ENCODE measurements at regions not wholly inside any gene's neighbourhood (a gene's known extent, or its start where the extent isn't known, plus 50 kb on each side); places are given as distances from the start of the nearest gene placed in this dataset.
"Not testable (repeated sequence)": the region's sequence is repeated elsewhere in the genome, so short reads cannot be mapped to it uniquely, and the experiment has no call there.

DNA sequence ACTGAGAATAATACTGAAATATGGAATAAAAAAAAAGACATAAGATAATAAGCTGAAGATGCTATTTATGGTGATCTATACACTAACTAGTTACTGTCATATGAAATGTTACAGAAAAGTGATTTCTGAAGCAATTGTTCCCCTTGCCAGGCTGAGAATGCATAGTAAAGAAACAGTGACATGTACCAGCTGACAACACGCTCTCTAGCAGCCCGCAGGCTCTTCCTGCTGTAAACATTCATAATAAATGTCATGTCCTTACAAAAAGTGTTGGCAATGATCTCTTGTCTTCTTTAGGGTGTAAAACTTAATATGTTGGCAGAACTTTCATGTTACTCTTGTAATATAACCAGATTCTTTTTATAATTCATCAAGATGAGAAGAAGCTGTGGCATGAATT is 1171.3 kb downstream of the DSC3 start:
- H3K27me3 ChIP-seq (ENCODE audit: low read depth, low read length), result no peaks in the 10 kb centered on the region
- H3K27ac ChIP-seq (ENCODE audit: low read length), result no peak overlapping the region
- no peaks in the 10 kb centered on the region for H3K36me3 ChIP-seq (ENCODE audit: control insufficient read depth in 1 of 2, insufficient read depth in 2 of 2, low read length in 2 of 2)
- no peaks in the 10 kb centered on the region for H3K4me1 ChIP-seq (ENCODE audit: control insufficient read depth in 1 of 2, insufficient read depth in 2 of 2, low read length in 2 of 2)
- no peaks in the 10 kb centered on the region for H3K9me3 ChIP-seq (ENCODE audit: control insufficient read depth in 1 of 2, low read length in 2 of 2)
- no peak overlapping the region for H3K4me3 ChIP-seq (ENCODE audit: low read depth in 1 of 2, low read length in 2 of 2)

DNA sequence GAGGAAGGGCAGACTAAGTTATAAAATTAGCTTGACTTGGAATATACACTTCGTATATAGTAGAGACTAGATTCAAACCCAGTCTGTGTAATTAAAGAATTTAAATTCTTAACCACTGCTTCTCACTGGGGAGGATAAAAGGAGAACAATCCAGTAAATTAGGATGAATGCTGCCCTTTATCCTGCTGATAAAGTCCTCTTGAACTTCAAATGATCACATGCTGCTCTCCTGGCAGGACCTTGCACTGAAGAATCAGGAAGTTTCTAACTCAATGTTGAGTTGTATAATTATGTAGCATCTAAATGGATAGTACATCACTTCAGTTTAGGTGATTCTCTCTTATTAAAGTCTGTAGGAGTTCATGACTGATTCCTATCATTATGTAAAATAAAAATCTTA is 1179.7 kb downstream of the DSC3 start:
- no peaks in the 10 kb centered on the region for H3K36me3 ChIP-seq (ENCODE audit: control insufficient read depth in 1 of 2, insufficient read depth in 2 of 2, low read length in 2 of 2)
- no peaks in the 10 kb centered on the region for H3K27me3 ChIP-seq (ENCODE audit: low read depth, low read length)
- H3K4me3 ChIP-seq (ENCODE audit: low read depth in 1 of 2, low read length in 2 of 2), result no peak overlapping the region
- no peak overlapping the region for H3K27ac ChIP-seq (ENCODE audit: low read length)
- H3K4me1 ChIP-seq (ENCODE audit: control insufficient read depth in 1 of 2, insufficient read depth in 2 of 2, low read length in 2 of 2), result no peaks in the 10 kb centered on the region
- no peaks in the 10 kb centered on the region for H3K9me3 ChIP-seq (ENCODE audit: control insufficient read depth in 1 of 2, low read length in 2 of 2)

DNA sequence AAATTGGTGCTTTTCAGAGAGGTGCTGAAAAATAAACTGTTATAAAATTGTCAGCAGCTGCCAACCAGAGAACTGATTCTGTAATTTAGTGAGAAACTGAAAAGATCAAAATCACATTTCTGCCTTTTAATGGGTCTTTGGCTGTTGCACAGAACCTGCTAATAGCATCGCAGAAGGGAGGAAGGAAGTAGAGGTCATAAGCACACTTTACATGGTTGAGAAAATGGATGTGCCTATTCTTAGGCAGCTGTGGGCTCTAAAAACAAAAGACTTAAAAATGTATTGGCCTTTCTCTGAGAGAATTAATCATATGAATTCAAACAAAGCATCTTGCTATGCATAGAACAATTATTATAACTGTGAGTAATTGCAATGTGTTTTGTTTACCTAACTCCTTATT is 1186.9 kb downstream of the DSC3 start:
- Histone ChIP-seq H3K36me3 (ENCODE audit: control insufficient read depth in 1 of 2, insufficient read depth in 2 of 2, low read length in 2 of 2) (no peaks in the 10 kb centered on the region), H3K4me1 (ENCODE audit: control insufficient read depth in 1 of 2, insufficient read depth in 2 of 2, low read length in 2 of 2) (no peaks in the 10 kb centered on the region), H3K9me3 (ENCODE audit: control insufficient read depth in 1 of 2, low read length in 2 of 2) (no peaks in the 10 kb centered on the region), H3K4me3 (ENCODE audit: low read depth in 1 of 2, low read length in 2 of 2) (no peak overlapping the region), H3K27me3 (ENCODE audit: low read depth, low read length) (no peaks in the 10 kb centered on the region), H3K27ac (ENCODE audit: low read length) (no peak overlapping the region)

DNA sequence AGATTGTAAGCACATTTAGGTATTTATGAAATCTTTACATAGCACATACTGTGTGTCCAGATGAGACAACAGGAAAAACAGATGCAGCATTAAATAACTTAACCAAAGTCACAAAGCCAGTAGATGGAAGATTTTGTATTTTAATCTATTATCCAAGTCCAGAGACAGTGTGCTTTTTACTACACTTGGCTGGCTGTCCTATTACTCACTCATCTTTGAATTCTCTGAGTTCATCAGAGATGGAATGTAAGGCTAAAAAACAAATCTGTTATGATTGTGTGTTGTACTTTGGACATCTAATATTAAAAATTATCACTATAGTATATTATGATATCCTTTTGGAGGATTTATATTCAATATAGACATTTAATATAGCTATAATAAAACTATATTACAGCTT is 1189.4 kb downstream of the DSC3 start:
- no peaks in the 10 kb centered on the region for H3K4me1 ChIP-seq (ENCODE audit: control insufficient read depth in 1 of 2, insufficient read depth in 2 of 2, low read length in 2 of 2)
- H3K36me3 ChIP-seq (ENCODE audit: control insufficient read depth in 1 of 2, insufficient read depth in 2 of 2, low read length in 2 of 2), result no peaks in the 10 kb centered on the region
- no peak overlapping the region for H3K4me3 ChIP-seq (ENCODE audit: low read depth in 1 of 2, low read length in 2 of 2)
- no peaks in the 10 kb centered on the region for H3K27me3 ChIP-seq (ENCODE audit: low read depth, low read length)
- H3K27ac ChIP-seq (ENCODE audit: low read length), result no peak overlapping the region
- no peaks in the 10 kb centered on the region for H3K9me3 ChIP-seq (ENCODE audit: control insufficient read depth in 1 of 2, low read length in 2 of 2)

DNA sequence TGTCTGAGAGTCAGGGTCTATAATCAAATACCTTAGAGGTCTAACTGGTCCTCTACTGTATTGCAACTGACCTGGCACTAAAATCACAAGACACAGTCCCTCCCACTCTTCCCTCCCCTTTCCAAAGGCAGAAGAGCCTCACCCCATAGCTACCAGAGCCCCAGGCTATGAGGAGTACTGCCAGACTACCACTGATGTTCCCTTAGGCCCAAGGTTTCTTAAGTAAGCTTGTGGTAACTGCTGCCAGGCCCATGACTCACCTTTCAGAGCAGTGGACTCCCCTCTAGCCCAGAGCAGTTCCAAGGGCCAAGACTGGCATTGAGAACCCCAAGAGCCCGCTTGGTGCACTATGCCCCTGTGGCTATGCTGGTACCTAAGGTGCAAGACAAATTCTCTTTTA is 1193.4 kb downstream of the DSC3 start:
- Histone ChIP-seq H3K4me3 (ENCODE audit: low read depth in 1 of 2, low read length in 2 of 2) (no peak overlapping the region), H3K27me3 (ENCODE audit: low read depth, low read length) (no peaks in the 10 kb centered on the region), H3K4me1 (ENCODE audit: control insufficient read depth in 1 of 2, insufficient read depth in 2 of 2, low read length in 2 of 2) (no peaks in the 10 kb centered on the region), H3K9me3 (ENCODE audit: control insufficient read depth in 1 of 2, low read length in 2 of 2) (no peaks in the 10 kb centered on the region), H3K36me3 (ENCODE audit: control insufficient read depth in 1 of 2, insufficient read depth in 2 of 2, low read length in 2 of 2) (no peaks in the 10 kb centered on the region), H3K27ac (ENCODE audit: low read length) (no peak overlapping the region)

DNA sequence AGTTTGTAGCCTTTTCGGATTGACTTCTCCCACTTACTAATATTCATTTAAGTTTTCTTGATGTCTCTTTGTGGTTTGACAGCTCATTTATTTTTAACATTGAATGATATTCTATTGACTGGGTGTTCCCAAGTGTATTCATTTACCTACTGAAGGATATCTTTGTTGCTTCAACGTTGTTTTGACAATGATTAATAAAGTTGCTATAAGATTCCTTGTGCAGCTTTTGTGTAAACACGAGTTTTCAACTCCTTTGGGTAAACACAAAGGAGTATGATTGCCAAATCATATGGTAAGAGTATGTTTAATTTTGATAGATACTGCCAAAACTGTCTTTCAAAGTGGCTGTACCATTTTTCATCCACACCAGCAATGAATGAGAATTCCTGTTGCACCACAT is 1200.9 kb downstream of the DSC3 start:
- H3K27ac ChIP-seq (ENCODE audit: low read length), result no peak overlapping the region
- no peaks in the 10 kb centered on the region for H3K27me3 ChIP-seq (ENCODE audit: low read depth, low read length)
- no peak overlapping the region for H3K4me3 ChIP-seq (ENCODE audit: low read depth in 1 of 2, low read length in 2 of 2)
- no peaks in the 10 kb centered on the region for H3K36me3 ChIP-seq (ENCODE audit: control insufficient read depth in 1 of 2, insufficient read depth in 2 of 2, low read length in 2 of 2)
- H3K9me3 ChIP-seq (ENCODE audit: control insufficient read depth in 1 of 2, low read length in 2 of 2), result no peaks in the 10 kb centered on the region
- H3K4me1 ChIP-seq (ENCODE audit: control insufficient read depth in 1 of 2, insufficient read depth in 2 of 2, low read length in 2 of 2), result no peaks in the 10 kb centered on the region

DNA sequence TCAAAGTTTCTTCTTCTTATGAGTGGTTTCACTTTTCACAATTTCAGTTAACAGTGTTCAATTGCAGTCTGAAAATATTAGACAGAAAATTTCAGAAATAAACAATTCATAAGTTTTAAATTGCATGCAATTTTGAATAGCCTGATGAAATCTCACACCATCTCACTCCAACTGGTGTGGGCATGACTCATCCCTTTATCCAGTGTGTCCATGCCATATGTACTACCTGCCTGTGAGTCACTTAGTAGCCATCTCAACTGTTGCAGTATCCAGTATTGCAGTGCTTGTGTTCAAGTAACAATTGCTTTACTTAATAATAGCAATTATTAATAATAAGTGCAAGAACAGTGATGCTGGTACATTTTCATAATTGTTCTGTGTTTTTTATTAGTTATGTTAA is 1202.5 kb downstream of the DSC3 start:
- no peaks in the 10 kb centered on the region for H3K9me3 ChIP-seq (ENCODE audit: control insufficient read depth in 1 of 2, low read length in 2 of 2)
- no peaks in the 10 kb centered on the region for H3K4me1 ChIP-seq (ENCODE audit: control insufficient read depth in 1 of 2, insufficient read depth in 2 of 2, low read length in 2 of 2)
- H3K27ac ChIP-seq (ENCODE audit: low read length), result no peak overlapping the region
- H3K27me3 ChIP-seq (ENCODE audit: low read depth, low read length), result no peaks in the 10 kb centered on the region
- no peaks in the 10 kb centered on the region for H3K36me3 ChIP-seq (ENCODE audit: control insufficient read depth in 1 of 2, insufficient read depth in 2 of 2, low read length in 2 of 2)
- H3K4me3 ChIP-seq (ENCODE audit: low read depth in 1 of 2, low read length in 2 of 2), result no peak overlapping the region

DNA sequence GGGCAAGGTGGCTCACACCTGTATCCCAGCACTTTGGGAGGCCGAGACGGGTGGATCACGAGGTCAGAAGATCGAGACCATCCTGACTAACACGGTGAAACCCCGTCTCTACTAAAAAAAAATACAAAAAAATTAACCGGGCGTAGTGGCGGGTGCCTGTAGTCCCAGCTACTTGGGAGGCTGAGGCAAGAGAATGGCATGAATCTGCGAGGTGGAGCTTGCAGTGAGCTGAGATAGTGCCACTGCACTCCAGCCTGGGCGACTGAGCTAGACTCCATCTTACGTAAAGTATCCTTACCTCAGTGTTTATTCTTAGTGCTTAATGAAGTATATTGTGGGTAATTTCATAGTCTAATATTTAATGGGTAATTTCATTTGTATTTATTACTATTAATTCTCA is 1203.6 kb downstream of the DSC3 start:
- H3K27me3 ChIP-seq (ENCODE audit: low read depth, low read length); H3K4me3 ChIP-seq (ENCODE audit: low read depth in 1 of 2, low read length in 2 of 2); H3K27ac ChIP-seq (ENCODE audit: low read length); H3K36me3 ChIP-seq (ENCODE audit: control insufficient read depth in 1 of 2, insufficient read depth in 2 of 2, low read length in 2 of 2); H3K9me3 ChIP-seq (ENCODE audit: control insufficient read depth in 1 of 2, low read length in 2 of 2); H3K4me1 ChIP-seq (ENCODE audit: control insufficient read depth in 1 of 2, insufficient read depth in 2 of 2, low read length in 2 of 2): not testable (repeated sequence)

DNA sequence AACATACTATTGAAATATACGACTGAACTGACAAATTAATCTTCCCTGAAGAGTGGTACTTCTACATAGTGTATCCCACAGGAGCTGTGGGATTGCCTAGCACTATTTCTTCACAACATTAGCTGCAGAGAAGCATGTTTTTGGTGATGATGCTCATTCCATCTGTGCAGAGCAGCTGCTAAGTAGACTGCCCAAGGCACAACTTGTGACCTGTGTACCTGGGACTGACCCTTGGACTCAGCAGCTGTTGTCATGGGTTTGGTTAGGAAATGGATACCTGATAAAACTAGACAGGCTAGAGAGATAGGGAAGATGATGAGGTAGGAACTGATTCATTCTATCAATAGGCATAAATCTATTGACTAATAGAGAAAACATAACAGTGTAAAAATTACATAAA is 1204.0 kb downstream of the DSC3 start:
- Histone ChIP-seq H3K27me3 (ENCODE audit: low read depth, low read length) (no peaks in the 10 kb centered on the region), H3K36me3 (ENCODE audit: control insufficient read depth in 1 of 2, insufficient read depth in 2 of 2, low read length in 2 of 2) (no peaks in the 10 kb centered on the region), H3K4me1 (ENCODE audit: control insufficient read depth in 1 of 2, insufficient read depth in 2 of 2, low read length in 2 of 2) (no peaks in the 10 kb centered on the region), H3K27ac (ENCODE audit: low read length) (no peak overlapping the region), H3K9me3 (ENCODE audit: control insufficient read depth in 1 of 2, low read length in 2 of 2) (no peaks in the 10 kb centered on the region), H3K4me3 (ENCODE audit: low read depth in 1 of 2, low read length in 2 of 2) (no peak overlapping the region)

DNA sequence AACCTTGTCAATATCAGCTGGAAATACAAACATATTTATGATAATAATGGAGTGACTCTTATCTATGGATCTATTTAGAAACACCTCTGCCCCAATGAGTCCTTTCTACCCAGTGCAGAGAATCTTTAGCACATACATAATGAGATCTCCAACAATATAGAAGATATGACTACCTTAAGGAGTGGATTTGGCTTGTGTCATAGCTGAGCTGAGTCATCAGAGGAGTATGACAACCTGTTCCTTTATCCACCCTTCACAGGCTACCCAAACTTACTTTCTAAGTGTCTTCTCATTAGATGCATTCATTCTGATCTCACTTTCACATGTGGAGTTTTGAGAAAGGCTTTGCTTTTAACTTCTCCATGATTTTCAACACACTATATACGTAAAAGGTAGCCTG is 1218.9 kb downstream of the DSC3 start:
- peaks cover 0 to 2% of the 10 kb centered on the region in 2 donors for H3K9me3 ChIP-seq (ENCODE audit: control insufficient read depth in 1 of 2, low read length in 2 of 2)
- no peaks in the 10 kb centered on the region for H3K4me1 ChIP-seq (ENCODE audit: control insufficient read depth in 1 of 2, insufficient read depth in 2 of 2, low read length in 2 of 2)
- no peaks in the 10 kb centered on the region for H3K27me3 ChIP-seq (ENCODE audit: low read depth, low read length)
- no peaks in the 10 kb centered on the region for H3K36me3 ChIP-seq (ENCODE audit: control insufficient read depth in 1 of 2, insufficient read depth in 2 of 2, low read length in 2 of 2)
- no peak overlapping the region for H3K27ac ChIP-seq (ENCODE audit: low read length)
- no peak overlapping the region for H3K4me3 ChIP-seq (ENCODE audit: low read depth in 1 of 2, low read length in 2 of 2)

DNA sequence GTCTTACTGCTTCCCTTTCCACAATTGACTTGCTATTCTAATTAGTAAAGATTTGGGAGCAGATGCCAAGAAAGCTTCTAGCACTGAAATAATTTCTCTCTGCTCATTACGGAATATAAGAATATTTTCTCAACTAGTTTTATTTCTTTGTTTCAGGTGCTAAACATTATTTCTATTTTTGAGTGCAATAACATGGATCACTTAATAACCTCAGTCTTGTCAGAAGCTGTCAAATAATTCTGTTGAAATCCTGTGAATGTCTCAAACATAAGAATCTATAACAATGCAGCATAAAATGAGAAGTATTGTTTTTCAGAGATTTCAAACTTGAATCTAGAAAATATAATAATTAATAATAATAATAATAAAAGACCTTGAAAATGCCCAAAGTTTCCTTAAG is 1221.0 kb downstream of the DSC3 start:
- Histone ChIP-seq H3K36me3 (ENCODE audit: control insufficient read depth in 1 of 2, insufficient read depth in 2 of 2, low read length in 2 of 2) (no peaks in the 10 kb centered on the region), H3K27me3 (ENCODE audit: low read depth, low read length) (no peaks in the 10 kb centered on the region), H3K27ac (ENCODE audit: low read length) (no peak overlapping the region), H3K4me1 (ENCODE audit: control insufficient read depth in 1 of 2, insufficient read depth in 2 of 2, low read length in 2 of 2) (no peaks in the 10 kb centered on the region), H3K4me3 (ENCODE audit: low read depth in 1 of 2, low read length in 2 of 2) (no peak overlapping the region), H3K9me3 (ENCODE audit: control insufficient read depth in 1 of 2, low read length in 2 of 2) (no peaks in the 10 kb centered on the region)

DNA sequence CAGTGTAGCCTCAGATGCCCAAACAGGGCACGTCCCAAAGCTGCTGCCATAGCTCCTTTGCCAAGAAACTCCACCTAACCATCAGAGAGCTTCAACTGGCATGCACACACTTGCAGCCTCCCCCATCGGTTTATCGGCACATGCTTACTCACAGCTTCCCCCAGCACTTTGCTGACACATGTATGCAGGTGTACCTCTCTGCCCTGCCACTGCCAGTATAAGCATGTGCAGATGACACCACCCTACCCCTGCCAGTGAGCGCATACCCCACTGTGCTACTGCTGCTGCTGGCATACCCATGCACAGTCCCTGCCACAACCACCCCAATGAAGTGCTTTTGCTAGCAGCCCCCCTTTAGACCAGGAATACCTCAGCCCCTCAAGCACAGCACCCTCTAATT is 1231.0 kb downstream of the DSC3 start:
- no peak overlapping the region for H3K27ac ChIP-seq (ENCODE audit: low read length)
- no peaks in the 10 kb centered on the region for H3K4me1 ChIP-seq (ENCODE audit: control insufficient read depth in 1 of 2, insufficient read depth in 2 of 2, low read length in 2 of 2)
- H3K9me3 ChIP-seq (ENCODE audit: control insufficient read depth in 1 of 2, low read length in 2 of 2), result peaks cover 0 to 9% of the 10 kb centered on the region in 2 donors
- H3K27me3 ChIP-seq (ENCODE audit: low read depth, low read length), result no peaks in the 10 kb centered on the region
- H3K4me3 ChIP-seq (ENCODE audit: low read depth in 1 of 2, low read length in 2 of 2), result no peak overlapping the region
- H3K36me3 ChIP-seq (ENCODE audit: control insufficient read depth in 1 of 2, insufficient read depth in 2 of 2, low read length in 2 of 2), result no peaks in the 10 kb centered on the region

Measured in muscle layer of duodenum (tissue), 2 donors.